NCI-H2171 treated with DMSO at 0.1 percent for 48 hours (cell line): ENCODE measurements at regions not wholly inside any gene's neighbourhood (a gene's known extent, or its start where the extent isn't known, plus 50 kb on each side); places are given as distances from the start of the nearest gene placed in this dataset.
A peak's percentile ranks its signal among the peaks of the same experiment; 100 is the strongest.

Source experiments
- DNase-seq: peaks from one replicate; lab custom pipeline; 2025; lab: John Stamatoyannopoulos, UW

- DNase-seq: no peak
Measured at GRCh38 chr4:133759428-133759827, 442.2 kb downstream of the PABPC4L start.

GRCh38 chr4:133741766-133742165 is 459.8 kb downstream of the PABPC4L start:
- DNase-seq: no peak

GRCh38 chr4:133720001-133720400 is 481.6 kb downstream of the PABPC4L start:
- no peak for DNase-seq

- DNase-seq: no peak
Measured at GRCh38 chr4:133719098-133719497, 482.5 kb downstream of the PABPC4L start.

- DNase-seq: no peak
Measured at GRCh38 chr4:133714211-133714610, 487.4 kb downstream of the PABPC4L start.

- no peak for DNase-seq
Measured at GRCh38 chr4:133713340-133713739, 488.2 kb downstream of the PABPC4L start.

GRCh38 chr4:133711817-133712216 is 489.8 kb downstream of the PABPC4L start:
- no peak for DNase-seq

- no peak for DNase-seq
Measured at GRCh38 chr4:133694416-133694815, 507.2 kb downstream of the PABPC4L start.

- no peak for DNase-seq
Measured at GRCh38 chr4:133683967-133684366, 517.6 kb downstream of the PABPC4L start.

- no peak for DNase-seq
Measured at GRCh38 chr4:133668061-133668851, 519.2 kb downstream of the PCDH10 start.

GRCh38 chr4:133647206-133647605 is 498.1 kb downstream of the PCDH10 start:
- DNase-seq: no peak

GRCh38 chr4:133641191-133641590 is 492.1 kb downstream of the PCDH10 start:
- DNase-seq: no peak

GRCh38 chr4:133638751-133639150 is 489.7 kb downstream of the PCDH10 start:
- no peak for DNase-seq

- no peak for DNase-seq
Measured at GRCh38 chr4:133637161-133637560, 488.1 kb downstream of the PCDH10 start.

GRCh38 chr4:133624744-133625143 is 475.6 kb downstream of the PCDH10 start:
- peak; percentile 42 for DNase-seq

GRCh38 chr4:133623847-133624246 is 474.8 kb downstream of the PCDH10 start:
- DNase-seq: no peak

- DNase-seq: no peak
Measured at GRCh38 chr4:133621628-133622027, 472.5 kb downstream of the PCDH10 start.

- DNase-seq: no peak
Measured at GRCh38 chr4:133620555-133620954, 471.5 kb downstream of the PCDH10 start.

- no peak for DNase-seq
Measured at GRCh38 chr4:133618963-133619362, 469.9 kb downstream of the PCDH10 start.

GRCh38 chr4:133600008-133600407 is 450.9 kb downstream of the PCDH10 start:
- DNase-seq: no peak

- no peak for DNase-seq
Measured at GRCh38 chr4:133598779-133599178, 449.7 kb downstream of the PCDH10 start.

- no peak for DNase-seq
Measured at GRCh38 chr4:133597251-133597650, 448.2 kb downstream of the PCDH10 start.

- no peak for DNase-seq
Measured at GRCh38 chr4:133596459-133596858, 447.4 kb downstream of the PCDH10 start.
